CD4-positive, alpha-beta T cell treated with Interleukin-4 for 4 hours (primary cell): ENCODE measurements at regions not wholly inside any gene's neighbourhood (a gene's known extent, or its start where the extent isn't known, plus 50 kb on each side); places are given as distances from the start of the nearest gene placed in this dataset.
A peak's percentile ranks its signal among the peaks of the same experiment; 100 is the strongest.
"Not testable (repeated sequence)": the region's sequence is repeated elsewhere in the genome, so short reads cannot be mapped to it uniquely, and the experiment has no call there.

ENCODE experiments used
- DNase-seq: peaks from one replicate; pipeline ENCODE4 v3.0.0-alpha.2; 2020

GRCh38 chr1:117708323-117709248, 102.7 kb downstream of the TENT5C start:
- no peak for DNase-seq

GRCh38 chr1:117709249-117709691, 103.4 kb downstream of the TENT5C start:
- DNase-seq, result no peak

- no peak for DNase-seq
Observed at GRCh38 chr1:117710710-117711109, 104.9 kb downstream of the TENT5C start.

GRCh38 chr1:117712621-117713020, 106.8 kb downstream of the TENT5C start:
- DNase-seq, result no peak

- no peak for DNase-seq
Observed at GRCh38 chr1:117714546-117714945, 108.7 kb downstream of the TENT5C start.

GRCh38 chr1:117716030-117716429, 110.2 kb downstream of the TENT5C start:
- DNase-seq, result not testable (repeated sequence)

- not testable (repeated sequence) for DNase-seq
Observed at GRCh38 chr1:117717980-117718379, 112.1 kb downstream of the TENT5C start.

GRCh38 chr1:117718596-117718995, 112.7 kb downstream of the TENT5C start:
- DNase-seq, result not testable (repeated sequence)

- no peak for DNase-seq
Observed at GRCh38 chr1:117719004-117719403, 113.2 kb downstream of the TENT5C start.

- DNase-seq, result no peak
Observed at GRCh38 chr1:117732065-117732797, 126.4 kb downstream of the TENT5C start.

GRCh38 chr1:117732956-117733355, 127.1 kb downstream of the TENT5C start:
- no peak for DNase-seq

- DNase-seq, result no peak
Observed at GRCh38 chr1:117734403-117734802, 128.6 kb downstream of the TENT5C start.

GRCh38 chr1:117735045-117735992, 129.5 kb downstream of the TENT5C start:
- peak; percentile 68 for DNase-seq

GRCh38 chr1:117739504-117739903, 133.7 kb downstream of the TENT5C start:
- no peak for DNase-seq

GRCh38 chr1:117740496-117740895, 134.6 kb downstream of the TENT5C start:
- no peak for DNase-seq

- not testable (repeated sequence) for DNase-seq
Observed at GRCh38 chr1:117746565-117746964, 140.7 kb downstream of the TENT5C start.

GRCh38 chr1:117747605-117748004, 141.8 kb downstream of the TENT5C start:
- DNase-seq, result no peak

- DNase-seq, result no peak
Observed at GRCh38 chr1:117751321-117751720, 145.5 kb downstream of the TENT5C start.

GRCh38 chr1:117752661-117753060, 146.8 kb downstream of the TENT5C start:
- DNase-seq, result no peak

GRCh38 chr1:117753232-117753631, 147.4 kb downstream of the TENT5C start:
- no peak for DNase-seq

- no peak for DNase-seq
Observed at GRCh38 chr1:117753652-117754051, 147.8 kb downstream of the TENT5C start.
